HCT116 (cell line): ENCODE measurements at regions not wholly inside any gene's neighbourhood (a gene's known extent, or its start where the extent isn't known, plus 50 kb on each side); places are given as distances from the start of the nearest gene placed in this dataset.

Experiments used
- CTCF ChIP-seq, 3 experiments: fragments of 200-600 bp in 1 of 3; sonication (generic) in 1 of 3; IDR thresholded peaks in 2 of 3; conservative IDR thresholded peaks in 1 of 3; 2 replicates each; pipeline ENCODE4 v1.5.1; 2012 to 2017; ENCODE audit warnings: low read depth in 2 of 3, low read length in 2 of 3, antibody characterized with exemption in 1 of 3, borderline replicate concordance in 1 of 3, control low read depth in 1 of 3, mild to moderate bottlenecking in 1 of 3, mixed read lengths in 1 of 3, mixed run types in 1 of 3, moderate library complexity in 1 of 3; ENCODE audit not compliant: insufficient read depth in 1 of 3
- EZH2 ChIP-seq: fragments of 200-600 bp; sonication (generic); IDR thresholded peaks from 2 replicates; pipeline ENCODE4 v1.6.1; 2017; ENCODE audit warnings: antibody characterized with exemption, mixed run types
- EZH2phosphoT487 ChIP-seq: fragments of 200-600 bp; IDR thresholded peaks from 2 replicates; pipeline ENCODE4 v1.6.1; 2018; ENCODE audit warnings: antibody characterized with exemption, borderline replicate concordance
- MAX ChIP-seq: IDR thresholded peaks from 2 replicates; pipeline ENCODE4 v1.6.1; 2012
- POLR2A ChIP-seq: IDR thresholded peaks from 2 replicates; pipeline ENCODE4 v1.7.0; 2011; ENCODE audit warnings: borderline replicate concordance; ENCODE audit not compliant: insufficient read depth, insufficient read length; ENCODE audit errors: extremely low read depth
- POLR2AphosphoS5 ChIP-seq: IDR thresholded peaks from 2 replicates; pipeline ENCODE4 v1.6.1; 2011; ENCODE audit warnings: mild to moderate bottlenecking, low read depth, low read length, moderate library complexity
- RAD21 ChIP-seq: IDR thresholded peaks from 2 replicates; pipeline ENCODE4 v1.6.1; 2012; ENCODE audit warnings: low read depth, mild to moderate bottlenecking
- REST ChIP-seq: IDR thresholded peaks from 2 replicates; pipeline ENCODE4 v1.6.1; 2012; ENCODE audit warnings: low read depth
- SIN3A ChIP-seq: IDR thresholded peaks from 2 replicates; pipeline ENCODE4 v1.6.1; 2012; ENCODE audit warnings: low read depth
- ZNF274 ChIP-seq: fragments of 200-500 bp; sonication (Bioruptor generic); IDR thresholded peaks from 2 replicates; pipeline ENCODE4 v1.6.1; 2014; ENCODE audit warnings: mild to moderate bottlenecking, low read depth, low read length, inconsistent platforms

DNA sequence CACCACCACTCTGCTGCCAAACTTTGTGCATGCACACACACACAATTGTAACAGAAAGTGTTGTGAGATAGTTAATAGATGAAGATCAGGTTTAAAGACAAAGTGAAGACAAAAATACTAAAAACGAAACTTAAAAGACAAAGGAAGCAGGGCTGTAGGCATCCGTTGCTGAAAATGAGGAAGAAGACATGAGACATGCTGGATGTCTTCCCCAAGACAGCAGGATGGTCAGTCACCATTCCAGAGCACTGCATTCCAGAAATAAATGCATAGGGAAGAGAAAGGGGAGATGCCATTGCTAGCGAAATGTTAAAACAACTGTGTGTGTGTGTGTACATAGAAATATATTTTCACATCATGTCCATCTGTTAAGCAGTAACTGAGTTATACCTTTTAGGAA lies 520.1 kb downstream of the SUCLA2 start:
- no peak for TF ChIP-seq POLR2AphosphoS5
- TF ChIP-seq REST, result no peak
- no peak for TF ChIP-seq MAX
- no peak for TF ChIP-seq CTCF (IDR thresholded peaks at IDR 0.05 in 2 of 3, conservative IDR thresholded peaks at IDR 0.05 in 1 of 3; ENCODE audit: borderline replicate concordance in 1 of 3, insufficient read depth in 1 of 3, low read depth in 2 of 3, low read length in 2 of 3)
- TF ChIP-seq EZH2phosphoT487, result no peak
- TF ChIP-seq SIN3A, result no peak
- TF ChIP-seq EZH2, result no peak
- TF ChIP-seq POLR2A, result no peak
- TF ChIP-seq ZNF274, result no peak
- TF ChIP-seq RAD21, result no peak
